ENCODE measurements at regions not wholly inside any gene's neighbourhood (a gene's known extent, or its start where the extent isn't known, plus 50 kb on each side); places are given as distances from the start of the nearest gene placed in this dataset.
"Not testable (repeated sequence)": the region's sequence is repeated elsewhere in the genome, so short reads cannot be mapped to it uniquely, and the experiment has no call there.

GRCh38 chr2:160583813-160584537, 90.4 kb upstream of the RBMS1 start:
- DNase-seq (ENCODE audit: low spot score) = no peak

GRCh38 chr2:160584972-160585494, 91.4 kb upstream of the RBMS1 start:
- no peak for DNase-seq (ENCODE audit: low spot score)

DNA sequence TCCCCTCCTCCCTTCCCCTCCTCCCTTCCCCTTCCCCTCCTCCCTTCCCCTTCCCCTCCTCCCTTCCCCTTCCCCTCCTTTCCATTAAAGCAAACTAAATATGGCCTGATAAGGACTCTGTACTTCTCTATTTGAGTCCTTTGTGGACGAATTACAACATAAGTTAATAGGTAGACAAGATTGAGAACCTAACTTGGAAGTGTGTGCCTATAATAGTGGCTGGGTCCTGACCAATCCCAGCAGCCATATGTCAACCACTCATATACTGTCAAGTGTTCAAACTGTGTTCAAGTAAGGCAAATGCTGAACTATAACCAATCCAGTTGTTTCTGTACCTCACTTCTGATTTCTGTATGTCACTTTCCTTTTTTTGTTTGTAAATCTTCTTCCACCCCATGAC, 97.1 kb upstream of the RBMS1 start:
- DNase-seq (ENCODE audit: low spot score) = no peak

GRCh38 chr2:160592401-160592800, 98.8 kb upstream of the RBMS1 start:
- DNase-seq (ENCODE audit: low spot score) = no peak

DNA sequence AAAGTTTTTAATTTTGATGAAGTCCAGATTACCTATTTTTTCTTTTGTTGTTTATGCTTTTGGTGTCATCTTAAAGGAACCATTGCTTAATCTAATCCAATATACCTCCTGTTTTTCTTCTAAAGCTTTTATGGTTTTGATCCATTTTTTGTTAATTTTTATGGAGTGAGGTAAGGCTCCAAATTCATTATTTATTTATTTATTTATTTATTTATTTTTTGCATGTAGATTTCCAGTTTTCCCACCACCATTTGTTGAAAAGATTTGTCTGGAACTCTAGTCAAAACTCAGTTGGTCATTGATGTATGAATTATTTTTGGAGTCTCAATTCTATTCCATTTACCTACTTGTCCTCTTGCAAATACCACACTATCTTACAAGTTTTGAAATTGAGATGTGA, 99.4 kb upstream of the RBMS1 start:
- DNase-seq (ENCODE audit: low spot score) = no peak

- no peak for DNase-seq (ENCODE audit: low spot score)
Measured at GRCh38 chr2:160596441-160596840, 102.8 kb upstream of the RBMS1 start.

DNA sequence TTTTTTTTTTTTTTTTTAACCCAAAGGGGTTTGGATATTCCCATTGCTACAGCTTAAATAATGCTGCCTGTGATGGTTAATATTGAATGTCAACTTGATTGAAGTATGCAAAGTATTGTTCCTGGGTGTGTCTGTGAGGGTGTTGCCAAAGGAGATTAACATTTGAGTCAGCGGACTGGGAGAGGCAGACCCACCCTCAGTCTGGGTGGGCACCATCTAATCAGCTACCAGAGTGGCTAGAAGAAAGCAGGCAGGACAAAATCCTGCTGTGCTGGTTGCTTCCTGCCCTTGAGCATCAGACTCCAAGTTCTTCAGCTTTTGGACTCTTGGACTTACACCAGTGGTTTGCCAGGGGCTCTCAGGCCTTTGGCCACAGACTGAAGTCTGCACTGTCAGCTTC, 106.8 kb upstream of the RBMS1 start:
- not testable (repeated sequence) for DNase-seq (ENCODE audit: low spot score)

- no peak for DNase-seq (ENCODE audit: low spot score)
Measured at GRCh38 chr2:160602073-160602472, 108.5 kb upstream of the RBMS1 start.

DNA sequence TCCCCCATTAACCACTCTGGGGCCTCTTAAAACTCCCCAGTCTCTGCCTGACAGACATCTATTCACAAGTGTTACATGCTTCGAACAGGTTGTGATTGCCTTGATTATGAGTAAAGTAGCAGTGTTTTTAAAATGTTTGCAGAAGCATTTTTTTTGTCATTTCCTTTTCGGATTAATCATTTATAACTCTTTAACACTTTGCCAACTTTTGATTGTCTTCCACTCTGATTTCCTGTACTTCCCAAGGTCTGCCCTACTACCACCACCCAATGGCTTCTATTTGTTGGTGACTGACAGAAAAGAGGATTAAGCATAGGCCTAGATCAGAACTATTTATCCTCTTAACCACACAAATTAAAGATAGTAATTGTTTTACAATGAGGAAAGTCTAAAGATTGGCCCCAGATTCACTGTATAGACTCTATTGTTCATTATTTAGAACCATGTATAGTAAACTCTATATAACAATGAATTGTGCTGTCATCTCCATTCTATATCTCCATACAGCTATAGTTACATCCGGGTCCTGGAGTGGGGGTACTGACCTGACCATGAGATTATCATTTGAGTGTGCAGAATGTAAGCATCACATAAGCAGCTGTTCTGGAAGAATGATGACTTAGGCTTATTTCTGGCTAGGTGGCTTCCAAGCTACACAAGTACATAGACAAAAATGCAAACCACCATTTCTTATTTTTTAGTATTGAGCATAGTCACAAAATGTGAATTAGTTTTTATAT, 110.3 kb upstream of the RBMS1 start:
- DNase-seq (ENCODE audit: low spot score) = peak; percentile 43

- DNase-seq (ENCODE audit: low spot score) = no peak
Measured at GRCh38 chr2:160606341-160606740, 112.7 kb upstream of the RBMS1 start.

DNA sequence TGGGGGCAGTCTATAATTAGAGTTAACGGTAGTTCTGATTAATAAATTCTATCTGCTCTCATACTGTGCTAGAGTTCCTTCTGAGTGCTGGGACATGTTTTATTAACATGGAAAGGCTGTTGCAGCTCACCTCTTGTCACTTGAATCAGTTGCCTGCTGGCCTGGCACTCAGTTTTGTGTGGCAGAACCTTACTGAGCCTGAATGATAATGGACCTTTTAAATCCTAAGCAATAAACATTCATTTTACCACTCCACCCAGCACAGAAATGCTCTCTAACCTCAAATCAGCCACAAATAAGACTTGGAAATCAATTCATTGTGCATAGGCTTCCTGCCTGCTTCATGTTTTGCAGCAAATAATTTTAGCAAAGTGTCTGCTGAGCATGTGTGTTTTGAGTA, 115.0 kb upstream of the RBMS1 start:
- DNase-seq (ENCODE audit: low spot score) = no peak

DNA sequence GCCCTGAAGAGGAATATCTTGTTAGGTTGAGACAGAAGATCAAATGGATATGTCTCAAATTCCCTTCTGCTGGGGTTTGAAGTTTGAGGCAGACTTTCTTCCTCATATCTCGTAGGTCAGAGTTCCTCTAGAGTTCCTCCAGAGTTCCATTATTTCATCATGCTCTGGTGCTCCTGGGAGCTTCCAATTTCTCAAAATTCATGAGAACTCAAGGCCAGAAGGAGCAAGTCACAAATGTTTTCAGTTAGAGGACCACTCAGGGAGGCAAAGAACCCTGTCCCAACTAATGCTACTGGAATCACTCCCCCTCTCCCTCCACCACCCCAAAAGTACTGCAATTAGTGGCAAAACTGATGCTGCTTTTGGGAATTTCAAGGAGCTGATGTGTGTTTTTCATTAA, 115.7 kb upstream of the RBMS1 start:
- no peak for DNase-seq (ENCODE audit: low spot score)

DNA sequence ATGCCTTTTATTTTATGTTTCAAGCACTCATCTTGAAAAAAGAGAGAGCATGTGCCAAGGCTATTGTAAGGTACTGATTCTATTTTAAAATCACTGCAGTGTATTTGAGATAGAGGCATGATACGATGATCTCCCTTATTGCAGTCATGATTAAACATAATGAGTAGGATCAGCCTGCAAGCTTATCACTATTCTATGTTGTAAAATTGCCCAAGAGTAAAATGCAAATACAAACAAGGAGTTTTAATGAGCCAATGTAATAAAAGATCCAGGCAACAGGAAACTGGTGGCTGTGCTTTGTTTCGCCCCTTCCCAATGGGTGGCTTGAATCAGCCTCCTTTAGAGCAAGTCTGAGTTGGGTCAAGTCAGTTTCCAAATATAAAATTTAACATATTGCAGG, 116.4 kb upstream of the RBMS1 start:
- DNase-seq (ENCODE audit: low spot score) = no peak

GRCh38 chr2:160612266-160612856, 118.8 kb upstream of the RBMS1 start:
- DNase-seq (ENCODE audit: low spot score) = no peak

GRCh38 chr2:160613466-160614153, 120.0 kb upstream of the RBMS1 start:
- DNase-seq (ENCODE audit: low spot score) = no peak

- no peak for DNase-seq (ENCODE audit: low spot score)
Measured at GRCh38 chr2:160614391-160614790, 120.8 kb upstream of the RBMS1 start.

GRCh38 chr2:160615706-160616105, 122.1 kb upstream of the RBMS1 start:
- DNase-seq (ENCODE audit: low spot score) = no peak

- DNase-seq (ENCODE audit: low spot score) = no peak
Measured at GRCh38 chr2:160616149-160616548, 122.5 kb upstream of the RBMS1 start.

DNA sequence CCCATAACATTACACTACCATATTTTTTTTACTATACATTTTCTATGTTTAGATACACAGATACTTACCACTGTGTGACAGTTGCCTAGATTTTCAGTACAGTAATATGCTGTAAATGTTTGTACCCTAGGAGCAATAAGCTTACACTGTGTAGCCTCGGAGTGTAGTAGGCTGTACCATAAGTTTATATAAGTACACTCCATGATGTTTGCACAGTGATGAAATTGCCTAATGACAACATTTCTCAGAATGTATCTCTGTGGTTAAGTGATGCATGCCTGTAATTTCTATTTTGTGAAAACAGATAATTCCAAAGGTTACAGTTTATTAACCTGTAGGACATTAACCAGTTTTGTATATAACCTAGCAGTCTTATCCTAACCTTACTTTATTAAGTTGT, 128.1 kb upstream of the RBMS1 start:
- no peak for DNase-seq (ENCODE audit: low spot score)

DNA sequence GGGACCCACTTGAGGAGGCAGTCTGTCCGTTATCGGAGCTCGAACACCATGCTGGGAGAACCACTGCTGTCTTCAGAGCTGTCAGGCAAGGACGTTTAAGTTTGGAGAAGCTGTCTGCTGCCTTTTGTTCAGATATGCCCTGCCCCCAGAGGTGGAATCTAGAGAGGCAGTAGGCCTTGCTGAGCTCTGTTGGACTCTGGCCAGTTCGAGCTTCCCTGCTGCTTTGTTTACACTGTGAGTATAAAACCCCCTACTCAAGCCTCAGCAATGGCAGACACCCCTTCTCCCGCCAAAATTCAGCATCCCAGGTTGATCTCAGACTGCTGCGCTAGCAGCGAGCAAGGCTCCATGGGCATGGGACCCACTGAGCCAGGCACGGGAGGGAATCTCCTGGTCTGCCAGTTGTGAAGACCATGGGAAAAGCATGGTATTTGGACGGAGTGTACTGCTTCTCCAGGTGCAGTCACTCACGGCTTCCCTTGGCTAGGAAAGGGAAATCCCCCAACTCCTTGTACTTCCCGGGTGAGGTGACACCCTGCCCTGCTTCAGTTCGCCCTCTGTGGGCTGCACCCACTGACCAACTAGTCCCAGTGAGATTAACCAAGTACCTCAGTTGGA, 134.5 kb upstream of the RBMS1 start:
- not testable (repeated sequence) for DNase-seq (ENCODE audit: low spot score)

- DNase-seq (ENCODE audit: low spot score) = no peak
Measured at GRCh38 chr2:160628811-160629210, 135.2 kb upstream of the RBMS1 start.

Data from HT-29 (cell line).